SU-DHL-6 (cell line): ENCODE measurements at regions not wholly inside any gene's neighbourhood (a gene's known extent, or its start where the extent isn't known, plus 50 kb on each side); places are given as distances from the start of the nearest gene placed in this dataset.

Experiments
- H2AFZ ChIP-seq: fragments of 200-600 bp; sonication (generic); 2 replicates; pipeline ENCODE4 v1.6.1; 2014; ENCODE audit warnings: low read depth, mild to moderate bottlenecking, moderate library complexity, mixed read lengths, antibody characterized with exemption, low read length; ENCODE audit not compliant: severe bottlenecking
- H3F3A ChIP-seq: fragments of 200-600 bp; shearing (Covaris generic); 2 replicates; pipeline ENCODE4 v1.6.0; 2016; ENCODE audit warnings: antibody characterized with exemption, mild to moderate bottlenecking; ENCODE audit not compliant: insufficient read depth
- H3K27ac ChIP-seq: fragments of 200-600 bp; sonication (generic); 2 replicates; pipeline ENCODE4 v1.5.1; 2016; ENCODE audit warnings: low read depth, mild to moderate bottlenecking, low read length, moderate library complexity, mixed read lengths
- H3K27me3 ChIP-seq: fragments of 200-600 bp; sonication (generic), shearing (Covaris generic); 2 replicates; pipeline ENCODE4 v1.6.0; 2014; ENCODE audit warnings: mild to moderate bottlenecking, low read length
- H3K36me3 ChIP-seq: fragments of 200-600 bp; sonication (generic); 2 replicates; pipeline ENCODE4 v1.6.1; 2014; ENCODE audit warnings: mild to moderate bottlenecking, low read length, mixed read lengths
- H3K4me2 ChIP-seq: fragments of 300-600, 200-600 bp; shearing (Covaris generic), sonication (generic); 2 replicates; pipeline ENCODE4 v1.6.0; 2014; ENCODE audit warnings: low read length, low read depth, mild to moderate bottlenecking; ENCODE audit not compliant: poor library complexity, severe bottlenecking
- H3K4me3 ChIP-seq: fragments of 200-600 bp; sonication (generic); 2 replicates; pipeline ENCODE4 v1.5.1; 2014; ENCODE audit warnings: antibody characterized with exemption, low read length, mild to moderate bottlenecking, mixed read lengths; ENCODE audit not compliant: insufficient read depth, poor library complexity, severe bottlenecking
- H3K79me2 ChIP-seq: fragments of 200-600 bp; sonication (generic); 2 replicates; pipeline ENCODE4 v1.6.1; 2014; ENCODE audit warnings: mild to moderate bottlenecking, low read length, moderate library complexity; ENCODE audit not compliant: insufficient read depth
- H3K9ac ChIP-seq: fragments of 200-600 bp; sonication (generic); 2 replicates; pipeline ENCODE4 v1.7.0; 2014; ENCODE audit warnings: mild to moderate bottlenecking, low read length
- H3K9me2 ChIP-seq: fragments of 200-600 bp; sonication (generic); replicated peaks from 2 replicates; pipeline ENCODE4 v1.6.1; 2014; ENCODE audit warnings: low read length; ENCODE audit not compliant: insufficient read depth
- H3K9me3 ChIP-seq: fragments of 200-600 bp; sonication (generic); 2 replicates; pipeline ENCODE4 v1.6.1; 2014; ENCODE audit warnings: low read length, mixed read lengths; ENCODE audit not compliant: insufficient read depth
- H4K20me1 ChIP-seq: fragments of 200-600 bp; sonication (generic); 2 replicates; pipeline ENCODE4 v1.6.1; 2014; ENCODE audit warnings: low read depth, mild to moderate bottlenecking, antibody characterized with exemption, low read length, moderate library complexity, mixed read lengths
- CTCF ChIP-seq: fragments of 200-600 bp; sonication (generic); IDR thresholded peaks from one replicate; pipeline ENCODE4 v1.5.1; 2017; ENCODE audit warnings: antibody characterized with exemption, mild to moderate bottlenecking, low read length, moderate library complexity; ENCODE audit not compliant: insufficient read depth, poor library complexity, severe bottlenecking
- EZH2phosphoT487 ChIP-seq: fragments of 200-600 bp; sonication (generic), shearing (Covaris generic); conservative IDR thresholded peaks from 2 replicates; pipeline ENCODE4 v1.6.1; 2018; ENCODE audit warnings: mild to moderate bottlenecking, antibody characterized with exemption, low read length, moderate library complexity, mixed read lengths

GRCh38 chr15:62316413-62317060, 151.5 kb upstream of the C2CD4B start:
- H3K27me3 ChIP-seq = no peaks in the 10 kb centered on the region
- H3K4me2 ChIP-seq = no peak overlapping the region
- no peak overlapping the region for H2AFZ ChIP-seq
- H3F3A ChIP-seq = no peaks in the 10 kb centered on the region
- TF ChIP-seq EZH2phosphoT487 (no peak), CTCF (no peak)
- no peaks in the 10 kb centered on the region for H3K9me2 ChIP-seq
- H3K27ac ChIP-seq = no peak overlapping the region
- H3K9me3 ChIP-seq = no peaks in the 10 kb centered on the region
- H3K4me3 ChIP-seq = no peak overlapping the region
- H3K9ac ChIP-seq = no peak overlapping the region
- no peaks in the 10 kb centered on the region for H4K20me1 ChIP-seq
- H3K79me2 ChIP-seq = no peaks in the 10 kb centered on the region
- no peaks in the 10 kb centered on the region for H3K36me3 ChIP-seq

- Histone ChIP-seq H3K27ac (no peak overlapping the region), H4K20me1 (no peaks in the 10 kb centered on the region), H3F3A (no peaks in the 10 kb centered on the region), H3K36me3 (no peaks in the 10 kb centered on the region), H3K9ac (no peak overlapping the region), H3K27me3 (no peaks in the 10 kb centered on the region), H3K9me2 (no peaks in the 10 kb centered on the region), H2AFZ (no peak overlapping the region), H3K4me2 (no peak overlapping the region), H3K4me3 (no peak overlapping the region), H3K9me3 (no peaks in the 10 kb centered on the region), H3K79me2 (no peaks in the 10 kb centered on the region)
- TF ChIP-seq EZH2phosphoT487 (no peak), CTCF (no peak)
Observed at GRCh38 chr15:62320259-62320658, 155.2 kb upstream of the C2CD4B start.

DNA sequence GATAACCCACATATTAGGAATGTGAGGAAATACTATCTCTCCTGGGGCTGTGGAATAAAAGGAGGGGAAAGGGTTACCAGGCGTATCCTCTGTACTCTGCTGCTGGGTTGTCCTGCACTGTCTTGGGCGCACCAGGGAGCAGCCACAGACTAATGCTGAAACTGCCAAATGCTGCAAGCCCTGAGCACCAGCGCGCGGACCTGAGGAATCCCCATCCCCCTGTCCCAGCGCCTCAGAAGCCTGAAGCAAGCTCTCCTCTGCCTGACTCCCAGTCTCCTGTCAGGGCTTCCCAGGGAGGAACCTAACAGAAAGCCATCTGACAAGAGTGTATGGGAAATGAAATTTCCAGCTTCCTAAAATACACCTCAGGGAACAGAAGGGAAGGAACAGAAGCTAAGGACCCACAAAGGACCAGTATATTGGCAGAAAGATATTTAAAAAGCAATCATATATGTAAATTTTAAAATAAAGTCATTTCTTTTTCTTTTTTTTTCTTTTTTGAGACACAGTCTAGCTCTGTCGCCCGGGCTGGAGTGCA, 158.3 kb upstream of the C2CD4B start:
- no peaks in the 10 kb centered on the region for H3K36me3 ChIP-seq
- no peaks in the 10 kb centered on the region for H3K9me2 ChIP-seq
- H3K27ac ChIP-seq = no peak overlapping the region
- H3K4me3 ChIP-seq = no peak overlapping the region
- no peaks in the 10 kb centered on the region for H3K9me3 ChIP-seq
- no peaks in the 10 kb centered on the region for H3F3A ChIP-seq
- no peak overlapping the region for H3K4me2 ChIP-seq
- H3K79me2 ChIP-seq = no peaks in the 10 kb centered on the region
- no peak overlapping the region for H2AFZ ChIP-seq
- H4K20me1 ChIP-seq = no peaks in the 10 kb centered on the region
- no peak overlapping the region for H3K9ac ChIP-seq
- TF ChIP-seq EZH2phosphoT487 = no peak
- TF ChIP-seq CTCF = no peak
- no peaks in the 10 kb centered on the region for H3K27me3 ChIP-seq
